SHP77 treated with DMSO at 0.1 percent for 48 hours (cell line): ENCODE measurements at regions not wholly inside any gene's neighbourhood (a gene's known extent, or its start where the extent isn't known, plus 50 kb on each side); places are given as distances from the start of the nearest gene placed in this dataset.
A peak's percentile ranks its signal among the peaks of the same experiment; 100 is the strongest.
"Not testable (repeated sequence)": the region's sequence is repeated elsewhere in the genome, so short reads cannot be mapped to it uniquely, and the experiment has no call there.

Experiments
- DNase-seq: peaks from one replicate; lab custom pipeline; 2025; lab: John Stamatoyannopoulos, UW

DNA sequence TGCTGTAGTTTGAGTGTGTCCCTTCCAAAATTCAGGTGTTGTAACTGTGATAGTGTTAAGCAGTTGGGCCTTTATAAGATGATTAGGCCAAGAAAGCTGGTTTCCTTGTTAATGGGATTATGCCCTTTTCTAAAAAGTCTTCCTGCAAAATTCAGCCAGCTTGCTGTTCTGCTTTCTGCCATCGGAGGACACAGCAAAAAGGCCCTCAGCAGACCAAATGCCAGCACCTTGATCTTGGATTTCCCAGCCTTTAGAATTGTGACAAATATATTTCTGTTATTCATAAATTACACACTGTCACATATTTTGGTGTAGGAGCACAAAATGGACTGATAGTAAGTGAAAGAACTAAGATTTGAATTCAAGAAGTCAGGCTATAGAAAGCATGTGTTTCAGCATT lies 203.2 kb downstream of the IZUMO3 start:
- DNase-seq: no peak

DNA sequence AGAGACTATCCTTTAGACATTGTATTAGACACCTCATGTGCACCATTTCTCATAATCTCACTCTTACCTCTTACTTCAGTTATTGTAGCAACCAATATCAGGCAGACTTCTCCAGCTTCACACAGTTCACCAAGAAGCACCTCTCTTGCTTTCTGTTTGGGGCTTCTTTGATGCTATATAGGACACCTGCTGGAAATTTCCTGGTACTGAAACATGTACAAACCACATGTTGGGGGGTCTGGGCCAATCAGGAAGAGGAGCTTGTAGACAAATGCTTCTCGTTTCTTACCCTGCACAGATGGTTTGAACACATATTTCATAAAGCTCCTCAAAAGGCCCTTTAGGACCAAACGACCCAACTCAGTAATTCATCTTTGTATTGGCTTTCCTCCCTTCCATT lies 212.1 kb downstream of the IZUMO3 start:
- no peak for DNase-seq

DNA sequence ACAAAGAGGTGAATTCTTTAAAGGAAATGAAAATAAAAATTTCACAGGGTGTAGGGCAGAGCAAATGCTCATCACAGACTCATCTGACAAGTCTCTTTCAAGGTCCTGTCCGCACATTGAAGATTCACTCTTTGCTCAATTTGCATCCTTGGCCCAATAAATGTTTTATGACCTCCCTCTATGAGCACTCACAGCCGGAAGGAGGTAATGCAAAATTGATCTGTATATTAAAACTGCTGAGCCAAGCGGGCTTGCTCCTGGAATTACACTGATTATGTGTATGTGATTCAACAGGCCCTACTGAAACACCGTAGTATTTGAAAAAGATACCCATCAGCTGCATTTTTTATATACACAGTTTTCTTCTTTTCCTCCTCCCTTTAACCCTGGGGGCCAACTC lies 246.8 kb downstream of the IZUMO3 start:
- DNase-seq: no peak

DNA sequence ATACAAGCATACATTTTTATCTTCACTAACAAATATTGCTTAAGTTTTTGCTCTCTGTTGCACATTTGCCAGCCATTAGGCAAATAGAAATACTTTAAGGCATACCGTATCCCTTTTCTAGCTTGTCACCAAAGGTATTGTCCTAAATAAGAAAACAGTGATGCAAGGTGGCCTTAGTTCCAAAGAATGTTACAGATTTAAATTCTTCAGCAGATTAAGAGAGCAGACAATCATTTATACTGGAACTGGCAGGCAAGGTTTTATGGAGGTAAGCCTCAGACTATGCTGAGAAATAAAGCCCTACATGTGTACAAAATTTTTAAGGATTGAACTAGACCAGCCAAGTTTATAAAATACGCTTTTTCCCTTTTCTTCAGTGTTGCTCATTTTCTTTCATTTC lies 247.8 kb downstream of the IZUMO3 start:
- DNase-seq: no peak

DNA sequence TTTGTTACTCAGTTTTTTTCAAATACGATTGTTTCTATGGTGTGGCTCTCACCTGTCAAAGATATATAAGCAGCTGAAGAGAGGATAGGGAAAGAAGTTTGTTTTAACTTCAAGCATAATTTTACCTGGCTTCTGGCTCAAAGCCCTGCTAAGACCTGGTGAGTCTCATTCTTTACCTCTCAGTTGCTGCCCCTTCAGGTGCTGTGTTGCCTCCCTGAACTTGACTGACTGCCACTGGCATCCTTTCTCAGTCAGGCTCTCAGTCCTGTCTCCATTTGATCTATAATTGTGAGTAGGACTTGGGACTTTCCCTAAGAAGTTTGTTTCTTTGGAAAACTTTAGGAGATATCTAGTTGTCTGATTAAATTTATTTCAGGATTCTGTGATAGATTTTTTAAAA lies 249.6 kb downstream of the IZUMO3 start:
- no peak for DNase-seq

DNA sequence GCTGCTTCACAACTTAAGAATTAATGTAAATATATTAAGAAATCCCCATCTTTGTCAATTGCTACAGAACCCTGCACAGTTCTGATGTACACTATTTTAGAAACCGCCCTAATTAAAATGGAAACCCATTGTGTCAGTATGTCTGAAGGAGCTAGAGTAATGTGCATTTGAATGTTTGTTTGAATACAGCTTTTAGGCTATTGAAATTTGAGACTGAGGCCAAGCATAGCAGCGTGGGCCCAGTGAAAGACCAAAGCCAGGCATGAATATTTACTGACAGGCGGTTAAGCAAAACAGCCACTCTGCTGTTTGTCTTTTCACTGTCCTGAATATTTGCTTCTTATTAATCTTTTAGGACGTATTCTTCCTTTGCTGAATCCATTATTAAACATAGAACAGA lies 252.3 kb downstream of the IZUMO3 start:
- no peak for DNase-seq

DNA sequence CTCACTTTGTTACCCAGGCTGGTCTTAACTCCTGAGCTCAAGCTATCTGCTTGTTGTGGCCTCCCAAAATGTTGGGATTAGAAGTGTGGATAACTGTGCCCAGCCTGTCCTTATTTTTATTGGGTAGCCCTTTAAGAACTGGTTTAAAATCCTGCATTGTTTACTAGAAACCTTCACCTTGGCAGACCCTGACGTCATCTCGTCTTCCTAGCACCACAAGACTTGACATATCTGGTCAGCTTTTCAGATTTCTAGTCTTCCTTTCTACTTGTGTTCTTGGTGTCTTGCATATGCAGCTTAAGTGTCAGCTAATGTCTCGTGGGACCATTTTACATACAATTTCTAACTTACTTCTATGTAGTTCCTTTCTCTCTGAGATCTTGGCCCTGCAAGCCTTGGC lies 258.9 kb downstream of the IZUMO3 start:
- DNase-seq: no peak

DNA sequence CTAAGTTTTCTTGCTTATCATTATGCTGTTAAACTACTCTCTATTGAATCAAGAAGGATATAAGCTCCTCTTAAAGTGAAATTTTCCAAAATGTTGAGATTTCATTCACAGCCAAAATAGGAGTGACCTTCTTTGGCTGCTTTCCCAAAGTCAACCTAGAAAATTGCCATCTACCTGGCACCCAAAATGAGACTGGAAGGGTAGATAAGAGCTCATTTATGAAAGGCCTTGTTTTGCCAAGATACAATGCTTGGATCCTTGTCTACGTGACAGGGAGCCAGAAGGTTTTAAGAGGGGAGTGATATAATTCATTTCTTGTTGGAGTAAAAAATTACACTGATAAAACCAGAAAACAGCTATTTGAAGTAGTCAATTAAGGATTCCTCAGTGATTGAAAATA lies 287.1 kb downstream of the IZUMO3 start:
- DNase-seq: no peak

DNA sequence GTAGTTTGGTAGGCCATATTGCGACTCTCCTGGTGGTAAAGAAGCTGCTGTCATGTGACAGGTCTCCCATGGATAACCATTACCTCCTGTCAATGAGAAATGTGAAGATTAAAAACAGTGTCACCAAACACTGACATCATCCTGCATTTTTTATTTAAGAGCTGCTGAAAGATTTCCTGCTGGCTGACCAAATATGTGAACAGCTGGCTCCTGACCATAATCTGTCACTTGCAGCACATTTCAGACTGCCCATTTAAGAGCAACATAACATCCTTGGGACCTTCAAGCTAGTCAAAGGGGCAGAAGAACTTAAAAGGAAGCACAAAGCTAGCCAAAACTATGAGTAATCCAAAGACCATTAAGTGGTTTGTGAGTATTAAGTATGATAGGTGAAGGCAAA lies 288.0 kb downstream of the IZUMO3 start:
- peak; percentile 38 for DNase-seq

DNA sequence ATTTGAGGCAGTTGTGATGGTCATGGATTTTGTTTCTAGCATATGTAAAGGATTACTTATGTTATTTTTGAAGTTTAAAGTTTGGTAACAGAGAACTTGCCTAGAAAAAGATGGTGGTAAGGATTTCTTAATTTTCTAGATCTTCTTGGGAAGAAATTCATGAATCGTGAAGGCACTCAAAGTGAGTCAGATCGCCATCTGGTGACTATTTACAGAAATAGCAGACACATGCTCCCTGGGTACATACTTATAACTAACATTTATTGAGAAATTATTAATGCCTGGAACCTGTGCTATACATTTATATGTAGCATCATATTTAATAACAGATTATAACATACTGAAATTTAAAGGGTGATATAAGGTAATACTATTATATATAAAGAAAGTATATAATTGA lies 299.7 kb downstream of the IZUMO3 start:
- no peak for DNase-seq

DNA sequence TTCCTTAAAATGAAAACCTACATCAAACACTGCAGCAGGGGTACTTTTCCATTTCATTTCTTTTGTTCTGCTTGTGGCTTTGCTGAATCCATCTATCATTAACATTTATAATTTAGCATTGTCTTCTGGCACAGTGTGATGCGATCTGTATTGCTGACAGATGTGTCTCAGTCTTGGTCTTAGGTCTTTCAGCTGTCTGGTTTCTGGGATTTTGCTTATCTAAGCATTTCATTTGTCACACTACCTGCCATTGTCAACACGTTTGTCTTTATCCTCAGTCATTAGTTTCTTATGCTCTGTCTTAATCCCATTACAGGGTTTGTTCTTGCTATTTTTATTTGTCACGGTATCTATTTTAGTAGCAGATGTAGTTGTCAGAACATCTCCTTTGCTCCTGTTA lies 303.1 kb downstream of the IZUMO3 start:
- no peak for DNase-seq

DNA sequence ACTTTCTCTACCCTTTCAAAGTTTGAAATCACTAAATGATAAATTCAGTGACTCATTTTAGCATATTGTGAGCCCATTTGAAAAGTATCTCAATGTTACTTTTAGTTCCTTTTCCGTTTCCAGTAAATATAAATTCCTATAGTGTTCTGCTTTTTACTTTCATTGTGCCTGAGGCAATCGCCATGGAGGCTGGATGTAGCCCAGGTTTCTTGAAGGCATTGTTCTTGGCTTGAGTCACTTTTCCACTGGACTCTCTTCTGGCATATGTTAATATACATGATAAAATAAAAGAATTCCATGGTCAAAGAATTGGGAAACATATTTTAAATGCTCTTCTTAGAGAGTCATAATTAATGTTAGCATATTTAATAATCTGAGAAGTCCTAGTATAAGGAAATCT lies 327.0 kb downstream of the IZUMO3 start:
- no peak for DNase-seq

DNA sequence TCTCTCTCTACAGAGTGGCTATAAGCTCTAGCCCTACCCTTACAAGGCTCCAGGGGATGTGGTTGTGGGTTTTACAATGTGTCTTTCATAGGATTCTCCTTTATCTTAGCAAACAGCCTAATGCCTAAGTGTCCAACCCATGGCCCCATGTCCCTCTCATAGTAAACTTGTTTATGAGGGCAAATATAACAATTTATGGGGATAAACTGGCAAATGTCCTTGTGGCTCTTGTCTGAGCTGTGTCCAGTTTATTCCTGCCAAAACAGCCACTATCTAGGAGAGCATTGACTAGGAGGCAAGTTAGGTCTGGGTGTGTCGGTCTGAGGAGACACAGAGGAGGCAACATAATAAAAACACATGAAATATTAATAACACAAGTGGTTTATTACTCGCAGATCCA lies 335.1 kb downstream of the IZUMO3 start:
- no peak for DNase-seq

DNA sequence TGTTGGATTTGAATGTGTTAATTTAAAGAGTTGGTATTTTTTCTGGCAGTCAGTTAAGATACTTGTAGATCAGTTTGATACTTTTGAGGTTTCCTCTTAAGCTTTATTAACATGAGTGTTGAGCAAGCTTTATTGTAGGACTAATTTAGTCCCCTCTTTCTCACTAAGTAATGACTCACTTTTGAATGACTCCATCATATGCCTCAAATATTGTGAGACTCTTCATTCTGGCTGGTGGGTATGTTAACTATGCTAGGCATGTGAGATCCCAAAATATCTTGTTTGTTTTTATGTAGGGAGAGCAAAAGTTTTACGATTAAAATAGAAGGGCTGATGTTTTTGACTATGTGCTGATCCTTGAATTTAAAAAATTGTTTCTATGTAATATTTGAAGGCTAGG lies 355.7 kb downstream of the IZUMO3 start:
- no peak for DNase-seq

DNA sequence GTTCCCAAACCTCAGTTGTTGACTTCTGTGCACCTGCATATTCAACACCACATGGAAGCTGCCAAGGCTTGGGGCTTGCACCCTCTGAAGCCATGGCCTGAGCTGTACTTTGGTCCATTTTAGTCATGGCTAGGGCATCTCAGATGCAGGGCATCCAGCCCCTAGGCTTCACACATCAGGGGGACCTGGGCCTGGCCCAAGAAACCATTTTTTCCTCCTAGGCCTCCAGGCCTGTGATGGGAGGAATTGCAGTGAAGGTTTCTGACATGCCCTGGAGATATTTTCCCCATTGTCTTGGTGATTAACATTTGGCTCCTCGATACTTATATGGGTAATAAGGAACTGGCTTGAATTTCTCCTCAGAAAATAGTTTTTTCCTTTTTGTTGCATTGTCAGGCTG lies 354.5 kb upstream of the ELAVL2 start:
- not testable (repeated sequence) for DNase-seq

DNA sequence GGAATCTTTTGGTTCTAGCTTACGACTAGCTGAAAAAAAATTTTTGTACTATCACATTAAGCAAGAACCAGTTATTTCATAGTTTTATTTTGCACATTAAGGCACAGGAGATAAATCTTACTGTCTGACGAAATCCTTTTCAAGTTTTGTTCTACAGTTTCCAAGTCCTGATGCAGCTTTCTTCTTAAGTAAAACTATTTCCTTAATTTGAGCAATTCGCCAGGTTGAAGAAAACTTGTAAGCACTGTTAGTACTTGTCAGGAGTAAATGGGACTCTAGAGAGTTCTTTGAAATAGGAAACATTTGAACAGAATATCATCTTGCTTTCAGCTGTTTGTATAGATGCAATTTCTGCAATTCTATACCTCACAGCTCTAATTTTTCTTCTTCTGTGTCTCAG lies 318.8 kb upstream of the ELAVL2 start:
- DNase-seq: no peak

DNA sequence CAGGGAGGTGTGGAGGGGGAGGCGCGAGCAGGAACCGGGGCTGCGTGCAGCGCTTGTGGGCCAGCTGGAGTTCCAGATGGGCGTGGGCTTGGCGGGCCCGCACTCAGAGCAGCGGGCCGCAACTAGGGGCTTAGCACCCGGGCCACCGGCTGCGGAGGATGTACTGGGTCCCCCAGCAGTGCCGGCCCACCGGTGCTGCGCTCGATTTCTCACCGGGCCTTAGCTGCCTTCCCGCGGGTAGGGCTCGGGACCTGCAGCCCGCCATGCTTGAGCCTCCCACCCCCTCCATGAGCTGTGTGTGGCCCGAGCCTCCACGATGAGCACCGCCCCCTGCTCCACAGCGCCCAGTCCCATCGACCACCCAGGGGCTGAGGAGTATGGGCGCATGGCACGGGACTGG lies 309.0 kb upstream of the ELAVL2 start:
- DNase-seq: not testable (repeated sequence)

DNA sequence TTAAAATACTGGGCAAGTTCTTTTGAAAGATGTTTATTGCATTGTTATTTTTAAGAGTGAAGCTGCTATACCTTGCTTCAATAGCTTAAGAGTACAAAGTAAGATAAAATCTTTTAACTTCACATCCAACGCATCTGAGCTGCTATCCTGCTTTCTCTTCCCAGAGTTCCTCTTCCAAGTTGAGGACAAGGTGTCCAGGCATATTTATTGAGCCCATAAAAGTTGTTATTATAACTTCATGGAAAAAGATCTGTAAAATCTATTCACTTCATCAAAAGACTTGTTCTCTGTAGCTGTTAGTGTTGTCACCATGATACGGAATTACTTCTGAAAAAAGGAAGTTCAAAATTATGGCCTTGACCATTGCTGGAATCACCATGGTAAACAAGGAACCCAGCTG lies 306.2 kb upstream of the ELAVL2 start:
- no peak for DNase-seq

DNA sequence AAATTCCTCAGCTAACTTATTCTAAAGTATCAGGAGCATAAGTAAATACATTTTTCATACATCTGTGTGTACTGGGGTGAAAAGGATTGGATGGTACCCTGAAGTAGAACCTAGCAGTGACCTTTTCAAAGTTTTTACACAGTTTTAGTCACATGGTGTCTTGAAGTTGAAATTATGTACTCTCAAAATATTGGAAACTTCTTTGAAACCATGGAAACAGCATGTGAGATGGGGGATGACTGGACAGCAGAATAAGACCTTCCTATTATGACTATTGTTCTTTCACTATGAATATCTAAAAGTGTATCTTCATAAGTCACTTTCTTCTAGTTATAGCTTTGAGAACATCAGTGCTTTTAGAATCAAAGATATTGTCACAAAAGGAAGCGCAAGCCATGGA lies 301.5 kb upstream of the ELAVL2 start:
- DNase-seq: no peak

DNA sequence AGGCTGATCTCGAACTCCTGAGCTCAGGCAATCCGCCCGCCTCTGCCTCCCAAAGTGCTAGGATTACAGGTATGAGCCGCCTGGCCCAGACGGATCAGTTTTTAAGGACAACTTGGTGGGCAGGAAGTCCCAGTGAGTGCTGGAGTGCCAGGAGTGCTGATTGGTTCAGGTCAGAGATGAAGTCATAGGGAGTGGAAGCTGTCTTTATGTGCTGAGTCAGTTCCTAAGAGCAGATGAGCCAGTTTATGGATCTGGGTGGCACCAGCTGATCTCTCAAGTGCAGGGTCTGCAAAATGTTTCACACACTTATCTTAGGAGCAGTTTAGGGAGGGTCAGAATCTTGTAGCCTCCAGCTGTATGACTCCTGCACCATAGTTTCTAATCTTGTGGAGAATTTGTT lies 292.1 kb upstream of the ELAVL2 start:
- DNase-seq: no peak

DNA sequence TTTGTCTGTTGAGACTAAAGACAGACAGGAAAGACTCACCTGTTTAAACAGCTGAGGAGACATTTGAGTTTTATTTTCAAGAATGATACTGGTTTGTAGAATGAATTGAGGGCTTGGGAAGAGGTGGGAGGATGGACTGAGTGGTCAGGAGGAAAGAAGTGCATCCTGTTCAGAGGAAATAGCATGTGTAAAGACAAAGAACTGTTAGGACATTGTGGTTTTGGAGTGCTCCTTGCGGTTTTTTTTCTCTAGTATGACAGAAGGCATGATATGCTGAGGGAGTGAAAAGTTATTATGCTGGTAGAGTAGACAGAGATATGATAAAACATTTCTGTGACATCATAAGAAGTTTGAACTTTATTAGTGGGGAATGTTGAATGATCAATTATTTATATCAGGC lies 270.7 kb upstream of the ELAVL2 start:
- DNase-seq: no peak

DNA sequence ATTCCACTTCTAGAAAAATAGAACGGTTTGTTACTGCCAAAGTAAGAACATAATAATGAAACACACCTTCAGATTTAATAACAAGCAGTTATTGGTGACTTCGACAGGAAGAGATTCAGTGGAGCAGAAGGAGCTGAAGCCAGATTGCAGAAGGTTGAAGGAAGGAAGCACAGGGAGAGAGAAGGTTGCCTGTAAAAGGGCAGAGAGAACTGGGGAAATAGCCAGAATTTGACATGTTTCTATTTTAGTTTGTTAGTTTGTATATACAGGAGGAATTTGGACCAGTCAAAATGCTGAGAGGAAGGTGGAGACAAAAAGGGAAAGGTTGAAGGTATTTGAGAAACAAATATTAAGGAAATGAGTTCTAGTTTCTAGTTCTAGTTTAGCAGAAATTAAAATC lies 269.2 kb upstream of the ELAVL2 start:
- no peak for DNase-seq

DNA sequence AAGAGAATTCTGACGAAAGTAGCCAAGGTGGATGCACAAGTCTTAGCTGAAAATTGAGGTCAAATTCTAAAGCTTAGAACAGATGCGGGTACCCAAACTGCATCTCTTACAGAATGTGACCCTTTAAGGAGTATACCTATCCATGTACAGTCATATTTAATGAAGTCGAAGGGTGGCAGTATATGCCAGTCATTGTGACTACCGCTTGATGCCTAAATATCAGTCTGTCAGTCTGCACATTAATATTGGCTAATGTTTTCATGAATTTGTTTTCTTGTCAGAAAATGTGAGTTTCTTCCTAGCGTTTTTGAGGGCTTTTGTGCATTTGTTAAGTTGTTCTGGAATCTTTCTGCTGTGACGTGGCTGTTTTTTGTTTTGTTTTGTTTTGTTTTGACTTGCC lies 264.5 kb upstream of the ELAVL2 start:
- no peak for DNase-seq

DNA sequence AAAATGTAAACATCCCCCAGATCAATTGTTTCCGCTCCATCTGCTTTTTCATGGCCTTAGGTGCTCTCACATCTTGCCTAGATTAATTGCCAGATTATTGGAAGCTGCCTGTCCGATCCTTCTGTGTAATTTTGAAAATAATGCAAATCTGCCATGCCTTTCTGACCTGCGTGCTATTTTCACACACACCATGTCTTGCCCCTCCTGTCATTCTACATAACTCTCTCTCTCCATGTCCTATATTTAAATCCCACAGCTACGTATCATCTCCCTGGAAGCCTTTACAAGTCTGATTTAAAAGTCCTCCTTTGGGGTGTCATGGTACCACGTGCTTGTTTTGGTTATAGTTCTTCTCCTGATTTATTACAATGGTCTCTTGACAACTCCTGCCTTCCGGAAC lies 247.6 kb upstream of the ELAVL2 start:
- DNase-seq: no peak

DNA sequence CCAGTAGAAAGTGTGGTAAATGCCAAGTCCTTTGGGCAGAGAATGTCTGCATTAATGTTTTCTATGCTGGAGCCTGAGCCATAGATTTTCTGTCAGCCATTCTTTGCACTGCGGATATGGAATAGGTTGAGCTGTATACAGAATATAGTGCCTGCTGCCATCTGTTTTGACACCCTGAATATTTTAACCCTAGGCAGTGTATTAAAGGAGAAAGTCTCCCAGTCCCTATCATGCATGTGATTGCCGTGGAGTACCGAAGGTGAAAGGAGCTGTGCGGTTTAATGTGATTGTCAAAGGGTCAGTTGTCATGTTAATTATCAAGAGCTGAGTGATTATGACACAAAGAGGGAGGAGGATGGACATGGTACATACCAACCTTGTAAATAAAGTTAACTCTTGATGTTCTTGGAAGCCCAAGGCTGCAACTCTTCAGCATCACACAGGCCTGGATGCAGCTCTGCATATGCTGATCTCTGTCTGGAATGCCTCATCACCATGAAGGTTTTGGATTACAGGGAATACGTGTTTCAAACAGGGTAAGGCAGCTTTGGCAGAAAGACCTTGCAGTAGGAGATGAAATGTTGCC lies 247.1 kb upstream of the ELAVL2 start:
- DNase-seq: no peak
